ENCODE measurements at regions not wholly inside any gene's neighbourhood (a gene's known extent, or its start where the extent isn't known, plus 50 kb on each side); places are given as distances from the start of the nearest gene placed in this dataset.

DNA sequence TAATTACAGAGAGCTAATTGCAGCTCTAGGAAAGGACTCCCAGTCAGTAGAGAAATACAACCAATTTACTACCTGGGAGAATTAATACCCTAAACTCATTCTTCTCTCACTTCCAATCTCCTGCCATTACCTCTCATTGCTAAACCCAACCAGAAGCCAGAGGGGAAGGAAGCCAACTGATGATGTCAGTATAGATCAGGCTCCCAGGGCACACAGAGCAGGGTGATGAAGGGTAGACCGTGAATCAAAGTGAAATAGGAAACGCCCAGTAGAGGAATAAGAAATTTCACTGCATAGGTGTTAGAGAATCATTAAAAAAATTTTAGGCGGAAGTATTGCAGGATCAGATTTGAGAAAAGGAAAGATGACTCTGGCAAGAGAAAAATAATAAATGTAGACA lies 456.8 kb upstream of the NXPH2 start:
- no peaks in the 10 kb centered on the region for H3K4me1 ChIP-seq (ENCODE audit: control insufficient read depth, extremely low read depth, insufficient read depth, low read length)
- no peaks in the 10 kb centered on the region for H3K36me3 ChIP-seq (ENCODE audit: control insufficient read depth in 2 of 2, extremely low read depth in 1 of 2, insufficient read depth in 2 of 2, low read length in 2 of 2)
- H2AFZ ChIP-seq (ENCODE audit: control insufficient read depth, low read length): no peak overlapping the region
- H3K79me2 ChIP-seq (ENCODE audit: control insufficient read depth, insufficient read depth, low read length): no peaks in the 10 kb centered on the region
- TF ChIP-seq, protein P1, sequence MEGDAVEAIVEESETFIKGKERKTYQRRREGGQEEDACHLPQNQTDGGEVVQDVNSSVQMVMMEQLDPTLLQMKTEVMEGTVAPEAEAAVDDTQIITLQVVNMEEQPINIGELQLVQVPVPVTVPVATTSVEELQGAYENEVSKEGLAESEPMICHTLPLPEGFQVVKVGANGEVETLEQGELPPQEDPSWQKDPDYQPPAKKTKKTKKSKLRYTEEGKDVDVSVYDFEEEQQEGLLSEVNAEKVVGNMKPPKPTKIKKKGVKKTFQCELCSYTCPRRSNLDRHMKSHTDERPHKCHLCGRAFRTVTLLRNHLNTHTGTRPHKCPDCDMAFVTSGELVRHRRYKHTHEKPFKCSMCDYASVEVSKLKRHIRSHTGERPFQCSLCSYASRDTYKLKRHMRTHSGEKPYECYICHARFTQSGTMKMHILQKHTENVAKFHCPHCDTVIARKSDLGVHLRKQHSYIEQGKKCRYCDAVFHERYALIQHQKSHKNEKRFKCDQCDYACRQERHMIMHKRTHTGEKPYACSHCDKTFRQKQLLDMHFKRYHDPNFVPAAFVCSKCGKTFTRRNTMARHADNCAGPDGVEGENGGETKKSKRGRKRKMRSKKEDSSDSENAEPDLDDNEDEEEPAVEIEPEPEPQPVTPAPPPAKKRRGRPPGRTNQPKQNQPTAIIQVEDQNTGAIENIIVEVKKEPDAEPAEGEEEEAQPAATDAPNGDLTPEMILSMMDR (optimal IDR thresholded peaks at IDR 0.05 in 1 of 3, IDR thresholded peaks at IDR 0.05 in 1 of 3, conservative IDR thresholded peaks at IDR 0.05 in 1 of 3; ENCODE audit: extremely low read depth in 1 of 3, insufficient read depth in 2 of 3, low read length in 3 of 3): no peak
- TF ChIP-seq EZH2 (IDR thresholded peaks at IDR 0.05; ENCODE audit: low read length): no peak
- H3K4me3 ChIP-seq (ENCODE audit: control insufficient read depth in 2 of 3, extremely low read depth in 1 of 3, insufficient read depth in 2 of 3, low read depth in 1 of 3, low read length in 3 of 3): no peak overlapping the region
- FAIRE-seq (no peak), DNase-seq (ENCODE audit: low read depth, low spot score) (no peak)
- dilution Hi-C loops (cut with MboI; ENCODE audit: extremely low pct_ligation_motif_present, low sequenced_read_pairs): no loop called here
- no peak overlapping the region for H3K9ac ChIP-seq (ENCODE audit: control insufficient read depth, extremely low read depth, insufficient read depth, low read length)
- H3K4me2 ChIP-seq (ENCODE audit: control insufficient read depth, extremely low read depth, insufficient read depth, low read depth, low read length): no peak overlapping the region
- no peaks in the 10 kb centered on the region for H4K20me1 ChIP-seq (ENCODE audit: control insufficient read depth, extremely low read depth, insufficient read depth, low read length)
- no peak overlapping the region for H3K27ac ChIP-seq (ENCODE audit: control insufficient read depth, insufficient read depth, low read length)
- no peaks in the 10 kb centered on the region for H3K9me3 ChIP-seq (ENCODE audit: control insufficient read depth, low read depth, low read length)
- H3K27me3 ChIP-seq (ENCODE audit: control insufficient read depth, extremely low read depth, insufficient read depth, low read length): no peaks in the 10 kb centered on the region
- H3K9me1 ChIP-seq (ENCODE audit: control insufficient read depth, extremely low read depth, insufficient read depth, low read length): no peaks in the 10 kb centered on the region

DNA sequence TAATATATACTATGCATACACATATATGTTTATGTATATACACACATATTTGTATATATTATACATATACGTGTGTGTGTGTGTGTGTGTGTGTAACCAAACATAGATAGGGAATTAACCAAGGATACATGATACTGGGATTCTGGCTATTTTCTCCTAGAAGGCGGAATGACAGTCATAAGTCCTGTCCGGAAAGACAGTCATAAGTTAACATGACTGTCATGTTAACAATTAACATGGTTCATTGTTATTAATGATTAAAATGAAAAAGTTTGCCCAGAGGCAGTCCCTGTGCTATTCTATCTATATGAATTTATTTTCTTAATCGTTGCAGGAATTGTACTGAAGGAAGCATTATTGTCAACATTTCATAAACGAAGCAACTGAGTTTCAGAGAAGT lies 450.7 kb upstream of the NXPH2 start:
- no peak overlapping the region for H3K27ac ChIP-seq (ENCODE audit: control insufficient read depth, insufficient read depth, low read length)
- no peak overlapping the region for H2AFZ ChIP-seq (ENCODE audit: control insufficient read depth, low read length)
- no peaks in the 10 kb centered on the region for H3K9me1 ChIP-seq (ENCODE audit: control insufficient read depth, extremely low read depth, insufficient read depth, low read length)
- H3K36me3 ChIP-seq (ENCODE audit: control insufficient read depth in 2 of 2, extremely low read depth in 1 of 2, insufficient read depth in 2 of 2, low read length in 2 of 2): no peaks in the 10 kb centered on the region
- dilution Hi-C loops (cut with MboI; ENCODE audit: extremely low pct_ligation_motif_present, low sequenced_read_pairs): no loop called here
- no peaks in the 10 kb centered on the region for H3K4me1 ChIP-seq (ENCODE audit: control insufficient read depth, extremely low read depth, insufficient read depth, low read length)
- H4K20me1 ChIP-seq (ENCODE audit: control insufficient read depth, extremely low read depth, insufficient read depth, low read length): no peaks in the 10 kb centered on the region
- no peaks in the 10 kb centered on the region for H3K79me2 ChIP-seq (ENCODE audit: control insufficient read depth, insufficient read depth, low read length)
- DNase-seq (ENCODE audit: low read depth, low spot score) (no peak), FAIRE-seq (no peak)
- H3K9ac ChIP-seq (ENCODE audit: control insufficient read depth, extremely low read depth, insufficient read depth, low read length): no peak overlapping the region
- no peaks in the 10 kb centered on the region for H3K27me3 ChIP-seq (ENCODE audit: control insufficient read depth, extremely low read depth, insufficient read depth, low read length)
- no peak overlapping the region for H3K4me3 ChIP-seq (ENCODE audit: control insufficient read depth in 2 of 3, extremely low read depth in 1 of 3, insufficient read depth in 2 of 3, low read depth in 1 of 3, low read length in 3 of 3)
- H3K9me3 ChIP-seq (ENCODE audit: control insufficient read depth, low read depth, low read length): no peaks in the 10 kb centered on the region
- TF ChIP-seq, protein P1 (optimal IDR thresholded peaks at IDR 0.05 in 1 of 3, IDR thresholded peaks at IDR 0.05 in 1 of 3, conservative IDR thresholded peaks at IDR 0.05 in 1 of 3; ENCODE audit: extremely low read depth in 1 of 3, insufficient read depth in 2 of 3, low read length in 3 of 3): no peak
- TF ChIP-seq EZH2 (IDR thresholded peaks at IDR 0.05; ENCODE audit: low read length): no peak
- no peak overlapping the region for H3K4me2 ChIP-seq (ENCODE audit: control insufficient read depth, extremely low read depth, insufficient read depth, low read depth, low read length)
